Peyer's patch (tissue), 4 donors: ENCODE measurements at regions not wholly inside any gene's neighbourhood (a gene's known extent, or its start where the extent isn't known, plus 50 kb on each side); places are given as distances from the start of the nearest gene placed in this dataset.

Source experiments
- DNase-seq, 3 donors: peaks; one replicate each; pipeline ENCODE4 v3.0.0-alpha.2; 2017 to 2019
- H3K27ac ChIP-seq, 4 donors: fragments of 200-600 bp; sonication (generic); one replicate each; pipeline ENCODE4 v1.5.1; 2016 to 2019
- H3K27me3 ChIP-seq, 2 donors: fragments of 200-600 bp; sonication (generic); one replicate each; pipeline ENCODE4 v1.5.1; 2019
- H3K36me3 ChIP-seq, 3 donors: fragments of 200-600 bp; sonication (generic); one replicate each; pipeline ENCODE4 v1.5.1; 2016 to 2019
- H3K4me1 ChIP-seq, 4 donors: fragments of 200-600 bp; sonication (generic); one replicate each; pipeline ENCODE4 v1.5.1; 2016 to 2019
- H3K4me3 ChIP-seq, 4 donors: fragments of 200-600 bp; sonication (generic); 1 replicate in 3 of 4; 2 replicates in 1 of 4; pipeline ENCODE4 v1.5.1; 2016 to 2019; ENCODE audit warnings: mild to moderate bottlenecking in 1 of 4
- H3K9me3 ChIP-seq, 4 donors: fragments of 200-600 bp; sonication (generic); one replicate each; pipeline ENCODE4 v1.5.1; 2016 to 2019; ENCODE audit warnings: mild to moderate bottlenecking in 1 of 4
- CTCF ChIP-seq, 6 experiments: fragments of 450-650 bp in 4 of 6; fragments of 200-600 bp in 2 of 6; sonication (generic) in 1 of 6; IDR thresholded peaks; one replicate each; pipeline ENCODE4 v1.5.1; 2017 to 2019; ENCODE audit warnings: antibody characterized with exemption in 6 of 6, mild to moderate bottlenecking in 3 of 6, moderate library complexity in 1 of 6
- POLR2A ChIP-seq, 2 donors: fragments of 450-650 bp; IDR thresholded peaks; one replicate each; pipeline ENCODE4 v1.5.1; 2017; ENCODE audit warnings: antibody characterized with exemption in 2 of 2, mild to moderate bottlenecking in 2 of 2, moderate library complexity in 2 of 2

- DNase-seq = no peak
- Histone ChIP-seq H3K9me3 (no peaks in the 10 kb centered on the region), H3K4me1 (no peaks in the 10 kb centered on the region), H3K27me3 (no peaks in the 10 kb centered on the region), H3K36me3 (no peaks in the 10 kb centered on the region), H3K4me3 (no peak overlapping the region), H3K27ac (no peak overlapping the region)
- TF ChIP-seq CTCF (IDR thresholded peaks at IDR 0.05) = no peak
- TF ChIP-seq POLR2A (IDR thresholded peaks at IDR 0.05) = no peak
Measured at GRCh38 chr21:16280686-16281091, 550.9 kb downstream of the USP25 start.

- no peak overlapping the region for H3K4me3 ChIP-seq
- no peaks in the 10 kb centered on the region for H3K36me3 ChIP-seq
- no peaks in the 10 kb centered on the region for H3K4me1 ChIP-seq
- no peaks in the 10 kb centered on the region for H3K27me3 ChIP-seq
- TF ChIP-seq CTCF (IDR thresholded peaks at IDR 0.05) = no peak
- no peak for TF ChIP-seq POLR2A (IDR thresholded peaks at IDR 0.05)
- no peaks in the 10 kb centered on the region for H3K9me3 ChIP-seq
- DNase-seq = no peak
- H3K27ac ChIP-seq = no peak overlapping the region
Measured at GRCh38 chr21:16283516-16283915, 553.7 kb downstream of the USP25 start.

- TF ChIP-seq POLR2A (IDR thresholded peaks at IDR 0.05) (no peak), CTCF (IDR thresholded peaks at IDR 0.05) (no peak)
- Histone ChIP-seq H3K27me3 (no peaks in the 10 kb centered on the region), H3K4me1 (no peaks in the 10 kb centered on the region), H3K27ac (no peak overlapping the region), H3K4me3 (no peak overlapping the region), H3K36me3 (no peaks in the 10 kb centered on the region), H3K9me3 (no peaks in the 10 kb centered on the region)
- no peak for DNase-seq
Measured at GRCh38 chr21:16285605-16286126, 555.9 kb downstream of the USP25 start.

GRCh38 chr21:16287046-16287445, 557.3 kb downstream of the USP25 start:
- Histone ChIP-seq H3K36me3 (no peaks in the 10 kb centered on the region), H3K4me1 (no peaks in the 10 kb centered on the region), H3K9me3 (no peaks in the 10 kb centered on the region), H3K27ac (no peak overlapping the region), H3K27me3 (no peaks in the 10 kb centered on the region), H3K4me3 (no peak overlapping the region)
- TF ChIP-seq POLR2A (IDR thresholded peaks at IDR 0.05) (no peak), CTCF (IDR thresholded peaks at IDR 0.05) (no peak)
- DNase-seq = no peak

- no peaks in the 10 kb centered on the region for H3K36me3 ChIP-seq
- H3K27ac ChIP-seq = no peak overlapping the region
- H3K4me3 ChIP-seq = no peak overlapping the region
- TF ChIP-seq POLR2A (IDR thresholded peaks at IDR 0.05) (no peak), CTCF (IDR thresholded peaks at IDR 0.05) (no peak)
- no peaks in the 10 kb centered on the region for H3K4me1 ChIP-seq
- no peak for DNase-seq
- no peaks in the 10 kb centered on the region for H3K9me3 ChIP-seq
- H3K27me3 ChIP-seq = no peaks in the 10 kb centered on the region
Measured at GRCh38 chr21:16291296-16291695, 561.5 kb downstream of the USP25 start.

- no peak for DNase-seq
- no peak for TF ChIP-seq POLR2A (IDR thresholded peaks at IDR 0.05)
- Histone ChIP-seq H3K4me1 (no peaks in the 10 kb centered on the region), H3K4me3 (no peak overlapping the region), H3K36me3 (no peaks in the 10 kb centered on the region), H3K9me3 (no peaks in the 10 kb centered on the region), H3K27me3 (no peaks in the 10 kb centered on the region), H3K27ac (no peak overlapping the region)
Measured at GRCh38 chr21:16294128-16294527, 564.3 kb downstream of the USP25 start.
